ENCODE measurements at regions not wholly inside any gene's neighbourhood (a gene's known extent, or its start where the extent isn't known, plus 50 kb on each side); places are given as distances from the start of the nearest gene placed in this dataset.
"Not testable (repeated sequence)": the region's sequence is repeated elsewhere in the genome, so short reads cannot be mapped to it uniquely, and the experiment has no call there.

DNA sequence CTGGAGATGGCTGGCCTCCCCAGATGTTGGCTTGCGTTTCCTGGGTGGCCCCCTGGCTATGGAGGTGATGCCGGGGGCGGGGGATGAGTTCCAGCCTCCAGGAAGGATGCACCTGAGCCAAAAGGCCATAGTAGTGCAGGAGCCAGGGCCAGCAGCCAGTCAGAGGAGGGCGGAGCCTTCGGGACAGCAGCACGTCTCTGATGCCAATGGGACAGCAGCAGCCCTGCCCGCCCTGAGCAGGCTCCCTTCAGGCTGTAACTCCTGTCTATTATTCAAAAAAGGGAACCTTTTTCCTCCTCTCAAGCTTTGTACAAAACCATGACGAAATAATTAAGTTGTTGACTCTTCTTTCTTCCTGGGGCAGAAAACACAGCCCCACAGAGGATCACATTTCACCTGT, 189.7 kb downstream of the BCL2L11 start:
- peaks cover 19% of the 10 kb centered on the region for H3K4me1 Mint-ChIP-seq (ENCODE audit: low read depth)
- H3K27ac Mint-ChIP-seq (ENCODE audit: unreplicated experiment); H3K9me3 Mint-ChIP-seq (ENCODE audit: low read depth); H3K27me3 Mint-ChIP-seq (ENCODE audit: low read depth); H3K36me3 Mint-ChIP-seq (ENCODE audit: low read depth); DNase-seq (ENCODE audit: low spot score); H3K4me3 Mint-ChIP-seq (ENCODE audit: unreplicated experiment): not testable (repeated sequence)

DNA sequence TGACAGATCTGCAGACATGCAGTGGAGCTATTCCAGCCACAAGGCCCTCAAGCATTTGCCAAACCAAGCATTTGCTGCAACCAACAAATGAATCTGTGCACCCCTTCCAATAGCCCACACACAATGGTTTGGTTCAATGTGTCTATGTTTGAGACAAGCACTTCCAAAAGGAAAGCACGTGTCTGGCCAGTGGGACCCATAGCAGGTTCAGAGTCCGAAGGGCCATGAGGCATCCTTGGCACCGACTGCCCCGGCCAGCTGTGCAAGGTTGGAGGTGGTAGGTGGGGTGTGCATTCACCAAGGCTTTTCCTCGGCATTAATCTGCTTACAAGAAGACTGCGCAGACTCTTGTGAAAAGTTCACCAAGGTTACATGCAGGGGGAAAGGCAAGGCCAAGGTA, 190.9 kb downstream of the BCL2L11 start:
- not testable (repeated sequence) for DNase-seq (ENCODE audit: low spot score); H3K9me3 Mint-ChIP-seq (ENCODE audit: low read depth); H3K4me3 Mint-ChIP-seq (ENCODE audit: unreplicated experiment); H3K27me3 Mint-ChIP-seq (ENCODE audit: low read depth); H3K36me3 Mint-ChIP-seq (ENCODE audit: low read depth); H3K27ac Mint-ChIP-seq (ENCODE audit: unreplicated experiment)
- peaks cover 13% of the 10 kb centered on the region for H3K4me1 Mint-ChIP-seq (ENCODE audit: low read depth)

GRCh38 chr2:111312897-111313607, 192.3 kb downstream of the BCL2L11 start:
- not testable (repeated sequence) for H3K36me3 Mint-ChIP-seq (ENCODE audit: low read depth); H3K9me3 Mint-ChIP-seq (ENCODE audit: low read depth); H3K27me3 Mint-ChIP-seq (ENCODE audit: low read depth); H3K4me3 Mint-ChIP-seq (ENCODE audit: unreplicated experiment)
- H3K27ac Mint-ChIP-seq (ENCODE audit: unreplicated experiment): peak overlapping the region; percentile 70
- H3K4me1 Mint-ChIP-seq (ENCODE audit: low read depth): peaks cover 13% of the 10 kb centered on the region
- peak; percentile 68 for DNase-seq (ENCODE audit: low spot score)

DNA sequence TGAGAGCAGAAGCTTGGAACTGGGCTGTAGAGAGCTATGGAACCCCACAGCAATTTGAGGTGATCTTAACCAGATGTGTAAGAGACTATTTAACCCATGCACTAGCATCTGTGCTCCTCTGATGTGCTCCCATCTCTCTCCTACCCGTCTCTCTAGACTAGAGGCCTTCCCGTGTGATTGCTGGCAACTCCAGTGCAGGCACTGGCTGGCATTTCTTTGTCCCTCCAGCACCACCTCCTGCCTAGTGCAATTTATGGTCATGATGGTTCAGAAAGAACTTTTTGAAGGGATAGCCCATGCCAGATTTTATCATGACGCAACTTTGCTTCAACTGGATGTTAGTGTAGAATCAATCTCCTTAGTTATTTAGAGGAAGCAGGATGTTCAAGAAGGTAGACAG, 193.0 kb downstream of the BCL2L11 start:
- not testable (repeated sequence) for H3K9me3 Mint-ChIP-seq (ENCODE audit: low read depth); DNase-seq (ENCODE audit: low spot score); H3K27ac Mint-ChIP-seq (ENCODE audit: unreplicated experiment); H3K36me3 Mint-ChIP-seq (ENCODE audit: low read depth); H3K4me3 Mint-ChIP-seq (ENCODE audit: unreplicated experiment); H3K27me3 Mint-ChIP-seq (ENCODE audit: low read depth)
- H3K4me1 Mint-ChIP-seq (ENCODE audit: low read depth): peaks cover 13% of the 10 kb centered on the region

- not testable (repeated sequence) for H3K9me3 Mint-ChIP-seq (ENCODE audit: low read depth); DNase-seq (ENCODE audit: low spot score); H3K4me3 Mint-ChIP-seq (ENCODE audit: unreplicated experiment); H3K27me3 Mint-ChIP-seq (ENCODE audit: low read depth); H3K4me1 Mint-ChIP-seq (ENCODE audit: low read depth); H3K36me3 Mint-ChIP-seq (ENCODE audit: low read depth); H3K27ac Mint-ChIP-seq (ENCODE audit: unreplicated experiment)
These were observed 194.6 kb downstream of the BCL2L11 start for GRCh38 chr2:111315188-111315917.

DNA sequence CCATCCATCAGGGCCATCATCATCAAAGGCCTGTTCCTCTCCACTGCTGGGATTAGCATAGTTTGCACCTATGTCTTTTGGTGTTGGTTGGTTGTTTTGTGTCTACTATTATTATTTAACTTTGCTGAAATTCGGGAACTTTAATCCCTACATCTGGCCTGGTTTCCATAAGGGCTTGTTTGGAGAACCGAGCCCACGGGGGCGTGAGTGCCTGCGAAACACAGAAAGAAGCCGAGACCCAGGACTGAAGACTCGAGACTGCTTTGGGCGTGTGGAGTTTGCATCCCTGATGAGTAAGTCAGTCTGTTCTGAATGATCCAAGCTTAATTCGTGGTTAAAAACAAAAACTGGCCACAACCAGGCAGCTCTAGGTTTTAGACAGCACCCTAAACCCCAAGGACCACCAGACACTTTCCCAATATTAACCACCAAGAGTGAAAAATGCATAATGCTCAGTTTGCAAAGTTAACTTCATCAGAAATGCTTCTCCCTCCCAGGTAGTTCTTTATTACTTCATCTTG, 195.6 kb downstream of the BCL2L11 start:
- H3K4me3 Mint-ChIP-seq (ENCODE audit: unreplicated experiment); H3K4me1 Mint-ChIP-seq (ENCODE audit: low read depth); H3K27me3 Mint-ChIP-seq (ENCODE audit: low read depth); H3K36me3 Mint-ChIP-seq (ENCODE audit: low read depth); DNase-seq (ENCODE audit: low spot score); H3K9me3 Mint-ChIP-seq (ENCODE audit: low read depth); H3K27ac Mint-ChIP-seq (ENCODE audit: unreplicated experiment): not testable (repeated sequence)

- H3K27me3 Mint-ChIP-seq (ENCODE audit: low read depth); H3K4me1 Mint-ChIP-seq (ENCODE audit: low read depth); H3K4me3 Mint-ChIP-seq (ENCODE audit: unreplicated experiment); H3K9me3 Mint-ChIP-seq (ENCODE audit: low read depth); DNase-seq (ENCODE audit: low spot score); H3K27ac Mint-ChIP-seq (ENCODE audit: unreplicated experiment); H3K36me3 Mint-ChIP-seq (ENCODE audit: low read depth): not testable (repeated sequence)
These were observed 196.3 kb downstream of the BCL2L11 start for GRCh38 chr2:111316881-111317549.

GRCh38 chr2:111319552-111319951, 198.8 kb downstream of the BCL2L11 start:
- not testable (repeated sequence) for H3K27ac Mint-ChIP-seq (ENCODE audit: unreplicated experiment); H3K27me3 Mint-ChIP-seq (ENCODE audit: low read depth); H3K36me3 Mint-ChIP-seq (ENCODE audit: low read depth); DNase-seq (ENCODE audit: low spot score); H3K4me3 Mint-ChIP-seq (ENCODE audit: unreplicated experiment); H3K4me1 Mint-ChIP-seq (ENCODE audit: low read depth); H3K9me3 Mint-ChIP-seq (ENCODE audit: low read depth)

DNA sequence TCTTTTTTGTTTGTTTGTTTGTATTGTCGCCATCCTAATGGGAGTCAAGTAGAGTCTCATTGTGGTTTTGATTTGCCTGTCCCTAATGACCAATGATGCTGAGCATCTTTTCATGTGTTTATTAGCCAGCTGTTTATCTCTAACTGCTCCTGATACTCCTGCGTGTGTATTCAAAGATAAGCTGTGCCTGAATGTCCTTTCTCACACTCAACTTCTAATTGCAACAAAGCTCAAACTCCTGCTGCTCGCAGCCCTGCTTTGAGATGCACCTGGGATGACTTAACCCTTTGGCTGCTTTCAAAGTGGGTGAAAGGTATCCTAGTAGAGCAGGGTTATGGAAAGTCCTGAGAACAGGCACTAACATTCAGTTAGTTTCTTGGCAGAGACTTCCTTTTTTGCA, 199.6 kb downstream of the BCL2L11 start:
- H3K9me3 Mint-ChIP-seq (ENCODE audit: low read depth); H3K27me3 Mint-ChIP-seq (ENCODE audit: low read depth); H3K4me1 Mint-ChIP-seq (ENCODE audit: low read depth); H3K36me3 Mint-ChIP-seq (ENCODE audit: low read depth); H3K27ac Mint-ChIP-seq (ENCODE audit: unreplicated experiment); H3K4me3 Mint-ChIP-seq (ENCODE audit: unreplicated experiment); DNase-seq (ENCODE audit: low spot score): not testable (repeated sequence)

DNA sequence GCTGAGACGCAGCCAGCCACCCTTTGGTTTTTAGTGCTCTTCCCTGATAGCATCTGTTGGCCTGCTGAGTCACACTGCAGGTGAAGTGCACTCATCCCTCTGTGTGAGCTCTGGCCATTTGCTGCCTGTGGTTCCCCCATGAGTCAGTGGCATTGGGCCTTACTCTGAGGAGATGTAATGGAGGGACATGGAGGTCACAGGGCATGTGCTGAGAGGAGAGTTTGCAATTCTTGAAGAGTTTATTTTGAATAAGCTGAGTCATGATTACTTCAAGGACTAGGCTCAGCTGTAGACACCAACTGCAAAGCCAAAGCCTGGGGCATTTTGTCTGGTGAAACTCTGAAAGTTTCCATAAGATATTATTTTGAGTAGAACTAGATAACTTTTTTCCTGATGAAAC, 200.3 kb downstream of the BCL2L11 start:
- not testable (repeated sequence) for H3K4me3 Mint-ChIP-seq (ENCODE audit: unreplicated experiment); DNase-seq (ENCODE audit: low spot score); H3K27me3 Mint-ChIP-seq (ENCODE audit: low read depth)

DNA sequence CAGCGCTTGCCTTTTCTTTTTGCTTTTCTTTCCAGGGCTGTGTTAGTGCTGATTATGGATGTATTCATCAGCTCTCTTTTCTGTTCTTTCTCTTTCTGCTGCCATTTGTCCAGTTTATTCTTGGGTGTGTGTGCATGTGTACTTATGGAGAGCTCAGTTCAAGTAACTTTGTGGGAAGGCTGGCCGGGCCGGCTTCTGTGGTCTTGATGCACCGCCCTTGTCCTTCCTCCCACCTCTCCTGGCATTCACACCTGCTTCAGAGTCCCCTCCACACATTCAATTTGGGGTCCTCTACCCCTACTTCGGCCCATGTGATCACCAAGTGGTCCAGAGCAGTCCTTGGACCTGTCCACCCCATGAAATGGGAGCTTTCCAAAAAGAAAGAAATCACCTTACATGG, 202.7 kb downstream of the BCL2L11 start:
- DNase-seq (ENCODE audit: low spot score); H3K9me3 Mint-ChIP-seq (ENCODE audit: low read depth); H3K4me3 Mint-ChIP-seq (ENCODE audit: unreplicated experiment); H3K27ac Mint-ChIP-seq (ENCODE audit: unreplicated experiment); H3K27me3 Mint-ChIP-seq (ENCODE audit: low read depth); H3K36me3 Mint-ChIP-seq (ENCODE audit: low read depth); H3K4me1 Mint-ChIP-seq (ENCODE audit: low read depth): not testable (repeated sequence)

More for the DNA sequence above, 200.3 kb downstream of the BCL2L11 start:
- not testable (repeated sequence) for H3K36me3 Mint-ChIP-seq (ENCODE audit: low read depth); H3K27ac Mint-ChIP-seq (ENCODE audit: unreplicated experiment); H3K4me1 Mint-ChIP-seq (ENCODE audit: low read depth); H3K9me3 Mint-ChIP-seq (ENCODE audit: low read depth)

- DNase-seq (ENCODE audit: low spot score); H3K4me1 Mint-ChIP-seq (ENCODE audit: low read depth); H3K27ac Mint-ChIP-seq (ENCODE audit: unreplicated experiment); H3K4me3 Mint-ChIP-seq (ENCODE audit: unreplicated experiment); H3K36me3 Mint-ChIP-seq (ENCODE audit: low read depth); H3K9me3 Mint-ChIP-seq (ENCODE audit: low read depth); H3K27me3 Mint-ChIP-seq (ENCODE audit: low read depth): not testable (repeated sequence)
These were observed 207.0 kb downstream of the BCL2L11 start for GRCh38 chr2:111327726-111328125.

Data from chondrocyte (in vitro differentiated cells).